NB4 (cell line): ENCODE measurements at regions not wholly inside any gene's neighbourhood (a gene's known extent, or its start where the extent isn't known, plus 50 kb on each side); places are given as distances from the start of the nearest gene placed in this dataset.

ENCODE experiments used
- MYC ChIP-seq: IDR thresholded peaks from 2 replicates; pipeline ENCODE4 v1.6.1; 2011; ENCODE audit warnings: low read depth, low read length
- POLR2A ChIP-seq: IDR thresholded peaks from 2 replicates; pipeline ENCODE4 v1.6.1; 2011; ENCODE audit warnings: mild to moderate bottlenecking; ENCODE audit not compliant: insufficient read length; ENCODE audit errors: extremely low read depth

GRCh38 chr3:153437666-153438065, 275.6 kb downstream of the RAP2B start:
- TF ChIP-seq POLR2A: no peak
- TF ChIP-seq MYC: no peak
